ENCODE measurements at regions not wholly inside any gene's neighbourhood (a gene's known extent, or its start where the extent isn't known, plus 50 kb on each side); places are given as distances from the start of the nearest gene placed in this dataset.
"Not testable (repeated sequence)": the region's sequence is repeated elsewhere in the genome, so short reads cannot be mapped to it uniquely, and the experiment has no call there.

GRCh38 chr13:89518289-89519077 is 1829.0 kb upstream of the MIR17HG start:
- no peak for DNase-seq

GRCh38 chr13:89520468-89520867 is 1827.0 kb upstream of the MIR17HG start:
- DNase-seq = no peak

GRCh38 chr13:89521672-89522071 is 1825.8 kb upstream of the MIR17HG start:
- DNase-seq = not testable (repeated sequence)

GRCh38 chr13:89541091-89542030 is 1806.1 kb upstream of the MIR17HG start:
- no peak for DNase-seq

- DNase-seq = no peak
Measured at GRCh38 chr13:89550938-89551337, 1796.5 kb upstream of the MIR17HG start.

- no peak for DNase-seq
Measured at GRCh38 chr13:89554801-89555200, 1792.7 kb upstream of the MIR17HG start.

- no peak for DNase-seq
Measured at GRCh38 chr13:89565476-89566100, 1781.9 kb upstream of the MIR17HG start.

GRCh38 chr13:89567025-89567424 is 1780.5 kb upstream of the MIR17HG start:
- no peak for DNase-seq

- no peak for DNase-seq
Measured at GRCh38 chr13:89568276-89568675, 1779.2 kb upstream of the MIR17HG start.

GRCh38 chr13:89568746-89569145 is 1778.7 kb upstream of the MIR17HG start:
- no peak for DNase-seq

- DNase-seq = no peak
Measured at GRCh38 chr13:89571676-89572075, 1775.8 kb upstream of the MIR17HG start.

GRCh38 chr13:89574077-89574476 is 1773.4 kb upstream of the MIR17HG start:
- no peak for DNase-seq

GRCh38 chr13:89577301-89577700 is 1770.2 kb upstream of the MIR17HG start:
- no peak for DNase-seq

GRCh38 chr13:89584058-89584620 is 1763.3 kb upstream of the MIR17HG start:
- no peak for DNase-seq

GRCh38 chr13:89602655-89603054 is 1744.8 kb upstream of the MIR17HG start:
- no peak for DNase-seq

GRCh38 chr13:89603187-89603586 is 1744.3 kb upstream of the MIR17HG start:
- DNase-seq = no peak

GRCh38 chr13:89609318-89609717 is 1738.2 kb upstream of the MIR17HG start:
- DNase-seq = no peak

GRCh38 chr13:89610331-89610730 is 1737.2 kb upstream of the MIR17HG start:
- no peak for DNase-seq

GRCh38 chr13:89610881-89611280 is 1736.6 kb upstream of the MIR17HG start:
- no peak for DNase-seq

GRCh38 chr13:89627996-89628395 is 1719.5 kb upstream of the MIR17HG start:
- no peak for DNase-seq

- DNase-seq = no peak
Measured at GRCh38 chr13:89628567-89628966, 1718.9 kb upstream of the MIR17HG start.

- no peak for DNase-seq
Measured at GRCh38 chr13:89650226-89650625, 1697.3 kb upstream of the MIR17HG start.

GRCh38 chr13:89660752-89661151 is 1686.7 kb upstream of the MIR17HG start:
- no peak for DNase-seq
